ENCODE measurements at regions not wholly inside any gene's neighbourhood (a gene's known extent, or its start where the extent isn't known, plus 50 kb on each side); places are given as distances from the start of the nearest gene placed in this dataset.

DNA sequence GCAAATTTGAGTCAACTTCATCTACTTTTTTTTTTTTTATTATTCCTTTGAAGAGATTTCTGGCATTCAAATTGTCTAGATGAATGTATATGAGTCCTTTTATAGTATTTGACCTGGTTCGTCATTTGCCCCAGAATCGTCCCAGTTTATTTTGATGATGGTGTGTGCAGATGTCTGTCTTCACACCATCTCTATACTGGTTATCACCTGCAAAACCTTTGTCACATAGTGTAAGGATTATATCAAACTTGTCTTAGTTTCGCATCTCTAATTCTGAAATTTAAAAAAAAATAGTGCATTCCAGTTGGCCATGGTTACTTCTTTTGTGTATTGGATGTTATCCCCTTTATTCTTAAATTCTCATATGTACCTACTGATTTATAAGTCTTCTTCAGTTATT, 70.5 kb upstream of the CD99 start:
- DNase-seq (no peak), ATAC-seq (no peak)
- peaks cover 60% of the 10 kb centered on the region for H3K36me3 Mint-ChIP-seq
- no peak overlapping the region for H3K4me3 Mint-ChIP-seq
- H3K9me3 Mint-ChIP-seq (ENCODE audit: low read depth), result no peaks in the 10 kb centered on the region
- H3K4me1 Mint-ChIP-seq, result peaks cover 6% of the 10 kb centered on the region
- CTCF ChIA-PET, result no interaction called here
- H3K27me3 Mint-ChIP-seq, result no peaks in the 10 kb centered on the region
- no peak overlapping the region for H3K27ac Mint-ChIP-seq

DNA sequence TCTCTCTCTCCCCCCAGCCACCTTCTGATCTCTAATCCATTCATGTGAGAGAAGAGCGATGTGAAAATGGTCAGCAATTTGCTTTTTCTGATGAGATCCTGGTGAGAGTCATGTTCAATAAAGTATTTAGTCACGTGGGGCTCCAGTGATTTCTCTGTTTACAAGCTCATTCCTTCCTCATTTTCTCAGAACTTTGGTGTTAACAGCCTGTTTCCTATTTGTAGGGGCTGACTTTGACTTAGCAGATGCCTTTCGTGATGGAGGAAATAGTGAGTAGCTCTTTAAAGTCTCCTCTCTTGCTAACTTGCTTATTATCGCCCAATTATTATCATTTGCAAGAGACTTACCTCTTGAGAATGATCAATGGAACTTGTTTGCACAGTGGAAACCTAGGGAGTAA, 72.6 kb upstream of the CD99 start:
- CTCF ChIA-PET, result no interaction called here
- Mint-ChIP-seq H3K4me1 (peaks cover 17% of the 10 kb centered on the region), H3K4me3 (no peak overlapping the region), H3K27ac (no peak overlapping the region), H3K36me3 (peaks cover 66% of the 10 kb centered on the region), H3K9me3 (ENCODE audit: low read depth) (no peaks in the 10 kb centered on the region), H3K27me3 (no peaks in the 10 kb centered on the region)
- no peak for DNase-seq
- no peak for ATAC-seq

DNA sequence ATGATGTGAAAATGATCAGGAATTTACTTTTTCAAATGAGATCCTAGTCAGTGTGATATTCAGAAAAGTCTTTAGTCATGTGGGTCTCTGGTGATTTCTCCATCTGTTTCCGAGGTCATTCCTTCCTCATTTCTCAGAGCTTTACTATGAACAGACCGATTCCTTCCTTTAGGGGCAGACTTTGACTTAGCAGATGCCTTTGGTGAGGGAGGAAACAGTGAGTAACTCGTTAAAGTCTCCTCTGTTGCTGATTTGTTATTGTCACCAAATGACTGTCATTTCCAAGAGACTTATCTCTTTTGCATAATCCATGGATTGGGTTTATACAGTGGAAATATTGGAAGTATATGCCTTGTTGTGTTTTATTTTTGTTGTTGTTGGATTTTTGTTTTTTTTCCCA, 76.2 kb upstream of the CD99 start:
- ATAC-seq (no peak), DNase-seq (no peak)
- H3K27ac Mint-ChIP-seq, result no peak overlapping the region
- peaks cover 70% of the 10 kb centered on the region for H3K36me3 Mint-ChIP-seq
- no peak overlapping the region for H3K4me3 Mint-ChIP-seq
- CTCF ChIA-PET, result no interaction called here
- H3K9me3 Mint-ChIP-seq (ENCODE audit: low read depth), result no peaks in the 10 kb centered on the region
- H3K27me3 Mint-ChIP-seq, result no peaks in the 10 kb centered on the region
- peaks cover 42% of the 10 kb centered on the region for H3K4me1 Mint-ChIP-seq

DNA sequence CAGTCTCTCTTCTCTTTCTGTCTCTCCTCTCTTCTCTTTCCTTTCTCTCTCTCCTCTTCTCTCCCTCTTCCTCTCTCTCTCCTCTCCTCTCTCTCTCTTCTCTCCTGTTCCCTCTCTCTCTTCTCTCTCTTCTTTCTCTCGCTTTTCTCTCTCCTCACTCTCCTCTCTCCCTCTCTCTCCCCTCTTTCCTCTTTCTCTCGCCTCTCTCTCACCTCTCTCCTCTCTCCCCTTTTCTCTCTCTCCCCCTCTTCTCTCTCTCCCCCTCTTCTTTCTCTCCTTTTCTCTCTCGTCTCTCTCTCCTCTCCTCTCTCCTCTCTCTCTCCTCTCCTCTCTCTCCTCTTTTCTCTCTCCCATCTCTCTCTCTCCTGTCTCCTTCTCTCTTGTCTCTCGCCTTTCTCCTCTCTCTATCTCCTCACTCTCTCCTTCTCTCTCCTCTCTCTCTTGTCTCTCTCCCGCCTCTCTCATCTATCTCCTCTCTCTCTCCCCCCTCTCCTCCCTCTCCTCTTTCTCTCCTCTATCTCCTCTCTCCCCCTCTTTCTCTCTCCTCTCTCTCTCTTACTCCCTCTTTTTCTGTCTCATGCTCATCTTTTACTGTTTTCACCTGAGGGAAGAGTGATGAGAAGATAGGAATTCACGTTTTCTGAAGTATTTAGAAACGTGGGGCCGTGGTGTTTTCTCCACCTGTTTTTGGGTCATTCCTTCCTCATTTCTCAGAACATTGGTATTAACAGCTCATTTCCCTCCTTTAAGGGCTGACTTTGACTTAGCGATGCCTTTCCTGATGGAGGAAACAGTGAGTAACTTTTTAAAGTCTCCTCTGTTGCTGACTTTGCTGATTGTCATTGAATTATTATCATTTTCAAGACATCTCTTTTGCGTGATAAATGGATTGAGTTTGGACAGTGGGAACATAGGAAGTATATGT, 80.6 kb upstream of the CD99 start:
- CTCF ChIA-PET, result no interaction called here
- H3K27me3 Mint-ChIP-seq, result no peaks in the 10 kb centered on the region
- peaks cover 47% of the 10 kb centered on the region for H3K36me3 Mint-ChIP-seq
- no peak for ATAC-seq
- DNase-seq, result peak; percentile 27
- H3K4me3 Mint-ChIP-seq, result peak overlapping the region; percentile 82
- H3K4me1 Mint-ChIP-seq, result peaks cover 48% of the 10 kb centered on the region
- H3K9me3 Mint-ChIP-seq (ENCODE audit: low read depth), result no peaks in the 10 kb centered on the region
- peak overlapping the region; percentile 38 for H3K27ac Mint-ChIP-seq

DNA sequence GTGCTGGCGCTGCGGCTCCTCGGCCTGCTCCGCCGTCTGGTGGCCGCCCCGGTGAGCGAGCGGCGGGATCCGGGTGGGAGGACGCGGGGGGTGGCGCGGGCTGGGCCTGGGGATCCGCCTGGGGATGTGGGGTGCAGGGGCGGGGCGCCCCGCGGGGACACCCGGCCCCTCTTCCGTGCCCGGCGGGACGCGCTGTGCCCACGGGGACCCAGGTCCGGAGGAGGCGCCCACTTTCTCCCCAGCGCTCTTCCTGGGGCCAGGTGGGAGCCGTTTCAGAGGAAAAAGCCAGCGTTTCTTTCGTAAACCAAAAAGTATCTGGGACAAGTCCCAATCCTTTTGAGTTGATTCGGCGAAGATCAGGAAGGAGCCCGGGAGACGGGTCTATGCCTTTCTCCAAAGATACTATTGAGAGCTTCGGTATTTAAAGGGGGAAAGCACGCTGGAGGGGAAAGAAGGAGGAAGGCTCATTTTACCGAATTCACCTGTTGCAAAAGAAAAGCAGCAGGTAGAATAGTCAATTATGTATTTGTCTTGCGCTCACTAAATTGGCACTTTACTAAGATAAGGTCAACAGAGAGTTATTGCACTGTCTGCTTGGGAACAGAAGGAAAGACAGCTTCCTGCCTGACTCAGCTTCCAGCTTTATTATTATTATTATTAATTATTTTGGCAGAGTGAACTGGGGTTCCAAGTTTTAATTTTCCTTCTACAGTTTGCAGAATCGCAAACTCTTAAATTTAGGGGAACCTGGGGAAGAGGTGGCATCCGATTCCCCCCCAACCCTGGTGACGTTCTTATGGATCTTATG, 81.5 kb upstream of the CD99 start:
- CTCF ChIA-PET, result no interaction called here
- Mint-ChIP-seq H3K27me3 (no peaks in the 10 kb centered on the region), H3K36me3 (peaks cover 44% of the 10 kb centered on the region), H3K27ac (peak overlapping the region; percentile 66), H3K9me3 (ENCODE audit: low read depth) (no peaks in the 10 kb centered on the region), H3K4me1 (peaks cover 45% of the 10 kb centered on the region), H3K4me3 (peak overlapping the region; percentile 82)
- DNase-seq (peak; percentile 15), ATAC-seq (peak; percentile 67)

DNA sequence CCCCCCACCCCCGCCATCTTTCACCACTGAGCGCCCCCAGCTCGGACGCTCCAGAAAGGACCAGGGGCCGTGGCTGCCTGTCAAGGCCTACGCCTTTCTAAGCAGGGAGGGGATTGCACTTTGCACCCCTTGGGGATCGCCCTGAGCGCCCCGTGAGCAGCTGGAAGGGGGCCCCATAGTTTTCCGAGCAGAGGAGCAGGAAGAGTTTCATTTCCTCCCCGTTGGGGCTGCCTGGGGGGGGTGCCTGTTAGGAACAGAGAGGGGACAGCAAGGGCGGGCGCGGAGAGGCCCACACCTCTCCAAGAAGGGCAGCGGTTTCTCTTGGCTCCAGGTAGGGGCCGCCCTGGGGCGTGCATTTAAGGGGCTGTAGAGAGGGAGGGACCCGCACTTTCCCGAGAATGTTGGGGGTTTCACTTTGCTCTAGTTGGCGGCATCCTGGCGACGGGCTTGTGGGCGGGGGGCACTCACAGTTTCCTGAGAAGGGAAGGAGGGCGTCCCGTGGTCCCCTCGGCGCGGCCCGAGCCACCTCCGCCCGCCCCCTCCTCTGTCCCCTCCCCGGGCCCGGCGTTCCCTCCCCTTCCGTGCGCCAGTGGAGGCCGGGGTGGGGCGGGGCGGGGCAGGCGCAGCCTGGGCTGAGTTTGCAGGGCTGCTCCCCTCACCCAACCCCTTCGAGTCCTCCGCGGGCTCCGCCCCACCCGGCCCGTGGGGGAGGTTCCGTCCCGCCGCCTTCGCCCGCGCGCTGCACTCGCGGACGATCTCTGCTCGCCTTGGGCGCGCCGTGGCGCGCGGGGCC, 82.3 kb upstream of the CD99 start:
- H3K4me3 Mint-ChIP-seq, result peak overlapping the region; percentile 82
- H3K27ac Mint-ChIP-seq, result peak overlapping the region; percentile 90
- CTCF ChIA-PET, result no interaction called here
- DNase-seq (peak; percentile 93), ATAC-seq (peak; percentile 97)
- no peaks in the 10 kb centered on the region for H3K27me3 Mint-ChIP-seq
- H3K36me3 Mint-ChIP-seq, result peaks cover 41% of the 10 kb centered on the region
- H3K4me1 Mint-ChIP-seq, result peaks cover 43% of the 10 kb centered on the region
- no peaks in the 10 kb centered on the region for H3K9me3 Mint-ChIP-seq (ENCODE audit: low read depth)

DNA sequence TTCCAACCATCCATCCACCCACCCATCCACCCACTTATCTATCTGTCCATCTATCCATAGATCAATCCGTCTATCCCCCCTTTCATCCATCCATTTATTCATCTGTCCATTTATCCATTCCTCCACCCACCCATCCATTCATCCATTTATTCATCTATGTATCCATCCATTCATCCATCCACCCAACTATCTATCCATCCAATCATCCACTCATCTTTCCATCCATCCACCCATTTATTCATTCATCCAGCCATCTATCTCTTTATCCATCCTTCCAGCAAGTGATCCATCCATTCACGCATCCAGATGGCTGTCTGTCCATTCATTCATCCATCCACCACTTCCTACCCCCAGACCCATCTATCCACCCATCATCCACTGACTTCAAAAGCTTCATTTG, 84.0 kb upstream of the CD99 start:
- peaks cover 33% of the 10 kb centered on the region for H3K36me3 Mint-ChIP-seq
- no peaks in the 10 kb centered on the region for H3K27me3 Mint-ChIP-seq
- ATAC-seq (no peak), DNase-seq (no peak)
- H3K27ac Mint-ChIP-seq, result no peak overlapping the region
- CTCF ChIA-PET, result no interaction called here
- peak overlapping the region; percentile 2 for H3K4me3 Mint-ChIP-seq
- H3K4me1 Mint-ChIP-seq, result peaks cover 32% of the 10 kb centered on the region
- H3K9me3 Mint-ChIP-seq (ENCODE audit: low read depth), result no peaks in the 10 kb centered on the region

DNA sequence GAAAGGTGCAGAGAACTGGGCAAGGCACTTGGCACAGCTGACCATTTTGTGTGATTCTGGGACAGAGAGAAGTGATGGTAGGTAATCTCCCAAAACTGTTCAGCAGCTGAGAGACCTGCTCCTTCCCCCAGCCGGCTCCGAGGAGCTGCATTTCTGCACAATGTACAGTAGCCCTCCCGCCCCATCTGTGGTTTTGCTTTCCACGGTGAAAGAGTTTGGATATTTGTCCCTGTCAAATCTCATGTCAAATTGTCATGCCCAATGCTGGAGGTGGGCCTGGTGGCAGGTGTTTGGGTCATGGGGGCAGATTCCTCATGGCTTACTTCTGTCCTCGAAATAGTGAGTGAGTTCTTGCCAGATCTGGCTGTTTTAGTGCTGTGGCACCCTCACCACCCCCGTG, 90.5 kb upstream of the CD99 start:
- CTCF ChIA-PET, result no interaction called here
- Mint-ChIP-seq H3K4me3 (no peak overlapping the region), H3K27ac (no peak overlapping the region), H3K36me3 (peaks cover 34% of the 10 kb centered on the region), H3K27me3 (no peaks in the 10 kb centered on the region), H3K4me1 (peaks cover 2% of the 10 kb centered on the region), H3K9me3 (ENCODE audit: low read depth) (no peaks in the 10 kb centered on the region)
- ATAC-seq, result no peak
- DNase-seq, result no peak

DNA sequence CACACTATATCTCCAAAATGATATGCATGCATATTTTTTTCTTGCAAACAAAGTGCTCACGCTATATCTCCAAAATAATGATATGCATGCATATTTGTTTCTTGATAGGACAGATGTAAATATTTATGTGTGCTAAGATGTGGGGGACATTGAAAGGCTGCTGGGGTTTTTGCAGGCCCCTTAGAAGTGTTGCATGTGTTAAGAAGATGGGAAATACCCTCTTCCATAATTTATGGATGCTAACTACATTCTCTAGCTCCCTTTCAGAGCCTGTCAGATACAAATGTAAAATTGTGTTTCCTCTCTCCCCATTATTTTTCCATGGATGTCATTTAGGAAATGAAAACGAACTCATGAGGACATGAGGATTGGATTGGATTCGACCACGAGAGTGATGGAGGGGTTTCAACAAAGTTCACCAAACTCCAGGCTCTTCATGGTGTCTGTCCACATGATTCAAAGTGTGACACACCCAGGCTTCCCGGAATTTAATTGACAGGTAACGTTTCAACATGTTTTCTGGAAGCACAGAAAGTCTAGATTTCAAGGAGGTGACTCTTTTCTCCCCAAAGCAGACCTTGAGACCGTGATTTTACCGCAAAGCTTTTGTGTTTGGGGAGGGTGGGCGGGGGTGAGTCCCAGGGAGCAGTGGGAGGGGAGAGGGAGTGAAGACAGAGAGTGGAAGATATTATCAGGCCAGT, 94.4 kb upstream of the CD99 start:
- Mint-ChIP-seq H3K9me3 (ENCODE audit: low read depth) (no peaks in the 10 kb centered on the region), H3K4me1 (peaks cover 13% of the 10 kb centered on the region), H3K27ac (no peak overlapping the region), H3K36me3 (peaks cover 27% of the 10 kb centered on the region), H3K4me3 (no peak overlapping the region), H3K27me3 (no peaks in the 10 kb centered on the region)
- ATAC-seq (no peak), DNase-seq (no peak)
- CTCF ChIA-PET, result no interaction called here

DNA sequence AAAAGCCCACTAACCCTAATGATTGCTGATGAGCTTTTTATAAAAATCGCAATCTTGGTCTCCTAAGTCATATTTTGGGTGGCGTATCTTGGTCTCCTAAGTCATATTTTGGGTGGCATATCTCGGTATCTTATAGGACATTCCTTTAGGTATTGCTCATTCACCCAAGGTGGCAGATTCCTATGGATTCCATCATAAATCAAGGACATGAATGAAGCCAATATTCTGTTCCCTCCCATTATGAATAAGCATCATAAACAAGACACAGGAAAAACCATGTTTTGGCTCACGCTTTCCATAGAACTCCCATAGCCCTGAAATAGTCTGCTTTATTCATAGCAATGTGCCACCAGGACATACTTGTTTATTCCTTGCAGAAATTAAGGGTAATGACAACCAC, 95.0 kb upstream of the CD99 start:
- CTCF ChIA-PET, result no interaction called here
- peaks cover 13% of the 10 kb centered on the region for H3K4me1 Mint-ChIP-seq
- ATAC-seq (no peak), DNase-seq (no peak)
- H3K4me3 Mint-ChIP-seq, result no peak overlapping the region
- H3K27ac Mint-ChIP-seq, result no peak overlapping the region
- no peaks in the 10 kb centered on the region for H3K27me3 Mint-ChIP-seq
- H3K36me3 Mint-ChIP-seq, result peaks cover 25% of the 10 kb centered on the region
- H3K9me3 Mint-ChIP-seq (ENCODE audit: low read depth), result no peaks in the 10 kb centered on the region

DNA sequence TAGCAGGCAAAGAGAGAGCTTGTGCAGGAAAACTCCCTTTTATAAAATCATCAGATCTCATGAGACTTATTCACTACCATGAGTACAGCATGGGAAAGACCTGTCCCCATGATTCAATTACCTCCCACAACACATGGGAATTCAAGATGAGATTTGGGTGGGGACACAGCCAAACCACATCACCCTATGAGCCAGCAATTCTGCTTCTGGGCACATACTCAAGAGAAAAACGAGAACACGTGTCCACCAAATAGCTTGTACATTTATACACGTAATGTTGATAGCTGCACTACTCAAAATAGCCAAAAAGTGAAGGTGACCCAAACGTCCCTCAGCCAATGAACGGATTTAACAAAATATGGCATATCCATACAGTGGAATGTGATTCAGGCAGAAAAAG, 94.5 kb upstream of the DHRSX start:
- Mint-ChIP-seq H3K36me3 (peaks cover 19% of the 10 kb centered on the region), H3K27ac (no peak overlapping the region), H3K4me1 (peaks cover 14% of the 10 kb centered on the region), H3K9me3 (ENCODE audit: low read depth) (no peaks in the 10 kb centered on the region), H3K27me3 (no peaks in the 10 kb centered on the region), H3K4me3 (no peak overlapping the region)
- CTCF ChIA-PET, result no interaction called here
- DNase-seq (no peak), ATAC-seq (no peak)

DNA sequence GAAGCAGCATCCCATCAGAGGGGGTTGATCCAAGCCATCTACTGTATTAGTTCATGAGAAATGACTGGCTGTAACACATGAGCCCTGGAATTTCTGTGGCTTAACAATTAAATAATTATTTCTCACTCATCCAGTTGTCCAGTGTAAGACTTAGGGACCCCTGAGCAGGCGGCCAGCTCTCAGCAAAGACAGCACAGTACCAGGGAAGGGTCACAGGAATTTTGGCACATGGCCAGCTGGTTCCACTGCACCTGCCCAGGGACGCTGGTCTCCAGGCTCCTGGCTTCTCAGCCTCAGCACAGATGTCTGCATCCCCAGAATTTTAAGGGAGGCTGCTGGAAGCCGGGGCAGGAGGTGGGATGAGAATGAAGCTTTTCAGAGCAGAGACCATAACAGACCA, 93.7 kb upstream of the DHRSX start:
- peaks cover 14% of the 10 kb centered on the region for H3K4me1 Mint-ChIP-seq
- CTCF ChIA-PET, result no interaction called here
- DNase-seq, result no peak
- no peak overlapping the region for H3K4me3 Mint-ChIP-seq
- H3K36me3 Mint-ChIP-seq, result peaks cover 13% of the 10 kb centered on the region
- H3K9me3 Mint-ChIP-seq (ENCODE audit: low read depth), result no peaks in the 10 kb centered on the region
- no peak for ATAC-seq
- no peaks in the 10 kb centered on the region for H3K27me3 Mint-ChIP-seq
- H3K27ac Mint-ChIP-seq, result no peak overlapping the region

DNA sequence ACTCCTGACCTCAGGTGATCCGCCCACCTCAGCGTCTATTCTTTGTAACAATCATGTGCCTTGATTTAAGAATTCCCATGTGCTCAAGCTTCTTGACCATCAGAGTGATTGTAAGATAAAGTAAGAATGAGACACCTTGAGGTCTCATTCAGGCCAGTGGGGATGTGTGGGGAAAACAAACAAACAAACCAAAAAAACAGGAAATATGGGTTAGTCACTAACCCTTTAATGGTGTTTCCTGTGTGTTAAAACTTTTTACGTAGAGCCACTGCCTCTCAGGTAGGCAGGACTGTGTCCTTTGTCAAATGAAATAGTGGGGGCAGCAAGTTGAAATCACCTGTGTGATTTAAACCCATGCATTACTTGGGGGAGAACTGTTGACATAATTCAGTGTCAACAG, 91.5 kb upstream of the DHRSX start:
- ATAC-seq (no peak), DNase-seq (no peak)
- Mint-ChIP-seq H3K36me3 (peaks cover 9% of the 10 kb centered on the region), H3K9me3 (ENCODE audit: low read depth) (no peaks in the 10 kb centered on the region), H3K4me3 (no peak overlapping the region), H3K27ac (no peak overlapping the region), H3K4me1 (peaks cover 16% of the 10 kb centered on the region), H3K27me3 (peaks cover 5% of the 10 kb centered on the region)
- CTCF ChIA-PET, result no interaction called here

All from activated CD8-positive, alpha-beta memory T cell treated with anti-CD3 and anti-CD28 coated beads, Interleukin-2, amount 10 ng/mL, durations not matched to agents 7 days and 5 days (primary cell).